ENCODE measurements at regions not wholly inside any gene's neighbourhood (a gene's known extent, or its start where the extent isn't known, plus 50 kb on each side); places are given as distances from the start of the nearest gene placed in this dataset.

DNA sequence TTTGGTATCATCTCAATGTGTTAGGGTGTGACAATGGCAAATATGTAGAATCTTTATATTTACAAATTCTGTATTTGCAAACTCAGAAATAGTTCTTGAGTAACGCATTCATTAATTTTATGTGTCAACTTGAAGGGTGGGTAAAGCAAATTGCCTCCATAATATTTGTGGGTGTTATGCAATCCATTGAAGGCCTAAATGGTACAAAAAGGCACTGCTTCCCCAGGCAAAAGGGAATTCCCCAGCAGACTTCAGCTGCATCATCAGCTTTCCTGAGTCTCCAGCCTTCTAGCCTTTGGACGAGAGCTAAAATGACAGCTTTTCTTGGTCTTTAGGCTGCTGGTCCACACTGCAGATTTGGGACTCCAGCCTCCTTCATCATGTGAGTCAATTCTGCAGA lies 292.2 kb upstream of the PCDH7 start:
- no peaks in the 10 kb centered on the region for H4K20me1 ChIP-seq (ENCODE audit: insufficient read depth, low read length)
- no peak for DNase-seq (ENCODE audit: insufficient read length, low spot score, missing footprints)
- no peaks in the 10 kb centered on the region for H3K79me2 ChIP-seq (ENCODE audit: insufficient read depth, low read length)
- no peak overlapping the region for H3K4me3 ChIP-seq (ENCODE audit: insufficient read depth, low read length)
- no peaks in the 10 kb centered on the region for H3K27me3 ChIP-seq (ENCODE audit: insufficient read depth, low read length)
- H3K36me3 ChIP-seq (ENCODE audit: insufficient read depth, low read length), result no peaks in the 10 kb centered on the region
- TF ChIP-seq, protein P1, sequence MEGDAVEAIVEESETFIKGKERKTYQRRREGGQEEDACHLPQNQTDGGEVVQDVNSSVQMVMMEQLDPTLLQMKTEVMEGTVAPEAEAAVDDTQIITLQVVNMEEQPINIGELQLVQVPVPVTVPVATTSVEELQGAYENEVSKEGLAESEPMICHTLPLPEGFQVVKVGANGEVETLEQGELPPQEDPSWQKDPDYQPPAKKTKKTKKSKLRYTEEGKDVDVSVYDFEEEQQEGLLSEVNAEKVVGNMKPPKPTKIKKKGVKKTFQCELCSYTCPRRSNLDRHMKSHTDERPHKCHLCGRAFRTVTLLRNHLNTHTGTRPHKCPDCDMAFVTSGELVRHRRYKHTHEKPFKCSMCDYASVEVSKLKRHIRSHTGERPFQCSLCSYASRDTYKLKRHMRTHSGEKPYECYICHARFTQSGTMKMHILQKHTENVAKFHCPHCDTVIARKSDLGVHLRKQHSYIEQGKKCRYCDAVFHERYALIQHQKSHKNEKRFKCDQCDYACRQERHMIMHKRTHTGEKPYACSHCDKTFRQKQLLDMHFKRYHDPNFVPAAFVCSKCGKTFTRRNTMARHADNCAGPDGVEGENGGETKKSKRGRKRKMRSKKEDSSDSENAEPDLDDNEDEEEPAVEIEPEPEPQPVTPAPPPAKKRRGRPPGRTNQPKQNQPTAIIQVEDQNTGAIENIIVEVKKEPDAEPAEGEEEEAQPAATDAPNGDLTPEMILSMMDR (IDR thresholded peaks at IDR 0.05; ENCODE audit: extremely low read depth, low read depth, low read length), result no peak
- H2AFZ ChIP-seq (ENCODE audit: low read length), result no peak overlapping the region
- H3K27ac ChIP-seq (ENCODE audit: low read depth, low read length), result no peak overlapping the region
- no peak overlapping the region for H3K4me2 ChIP-seq (ENCODE audit: insufficient read depth, low read length)
- H3K4me1 ChIP-seq (ENCODE audit: insufficient read depth, low read length), result no peaks in the 10 kb centered on the region
- no peaks in the 10 kb centered on the region for H3K9me3 ChIP-seq (ENCODE audit: low read depth, low read length)

DNA sequence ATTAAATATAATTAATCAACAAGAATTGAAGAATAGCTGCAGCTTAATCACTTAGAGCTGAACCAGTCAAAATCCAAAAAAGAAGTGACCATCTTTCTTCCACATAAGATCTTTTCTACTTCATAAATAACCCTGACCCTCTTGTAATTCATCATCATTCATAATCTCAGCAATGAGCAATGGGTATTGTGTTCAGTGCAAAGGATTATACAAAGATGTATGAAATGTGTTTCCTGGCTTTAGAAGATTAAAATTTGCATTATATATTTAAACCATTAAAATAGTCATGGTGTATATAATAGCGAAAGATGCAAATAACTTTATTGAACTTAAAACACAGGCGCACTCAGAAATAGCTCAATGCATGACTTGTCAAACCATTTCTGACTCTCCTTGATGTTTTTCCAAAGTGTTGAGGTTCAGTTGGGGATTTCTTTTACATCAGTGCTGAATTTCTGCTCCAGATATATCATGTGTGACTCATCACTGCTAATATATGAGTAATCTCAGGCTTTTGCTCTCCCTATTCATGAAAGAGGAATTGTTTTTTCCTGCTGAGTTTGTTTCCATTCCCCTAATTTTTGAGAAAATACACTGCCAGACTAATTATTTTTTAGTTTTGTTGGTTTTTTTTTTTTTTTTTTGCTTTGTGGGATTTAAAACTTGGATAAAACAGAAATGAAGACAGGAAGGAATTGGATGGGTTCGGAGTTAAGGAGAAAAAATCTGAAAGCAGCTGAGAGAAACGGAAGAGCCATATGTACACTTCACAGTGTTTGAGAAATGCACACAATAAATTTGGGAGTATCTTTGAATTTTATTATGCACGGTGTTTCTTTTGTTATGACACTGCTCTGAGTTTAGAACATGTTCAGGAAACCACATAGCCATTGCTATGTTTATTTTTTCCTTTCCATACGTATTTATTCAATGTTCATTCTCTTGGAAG lies 290.1 kb upstream of the PCDH7 start:
- H3K4me3 ChIP-seq (ENCODE audit: insufficient read depth, low read length), result no peak overlapping the region
- TF ChIP-seq, protein P1 (IDR thresholded peaks at IDR 0.05; ENCODE audit: extremely low read depth, low read depth, low read length), result no peak
- DNase-seq (ENCODE audit: insufficient read length, low spot score, missing footprints), result no peak
- H3K27ac ChIP-seq (ENCODE audit: low read depth, low read length), result no peak overlapping the region
- H3K36me3 ChIP-seq (ENCODE audit: insufficient read depth, low read length), result no peaks in the 10 kb centered on the region
- H3K27me3 ChIP-seq (ENCODE audit: insufficient read depth, low read length), result no peaks in the 10 kb centered on the region
- H2AFZ ChIP-seq (ENCODE audit: low read length), result no peak overlapping the region
- no peaks in the 10 kb centered on the region for H3K79me2 ChIP-seq (ENCODE audit: insufficient read depth, low read length)
- no peaks in the 10 kb centered on the region for H3K9me3 ChIP-seq (ENCODE audit: low read depth, low read length)
- H3K4me2 ChIP-seq (ENCODE audit: insufficient read depth, low read length), result no peak overlapping the region
- no peaks in the 10 kb centered on the region for H3K4me1 ChIP-seq (ENCODE audit: insufficient read depth, low read length)
- no peaks in the 10 kb centered on the region for H4K20me1 ChIP-seq (ENCODE audit: insufficient read depth, low read length)

DNA sequence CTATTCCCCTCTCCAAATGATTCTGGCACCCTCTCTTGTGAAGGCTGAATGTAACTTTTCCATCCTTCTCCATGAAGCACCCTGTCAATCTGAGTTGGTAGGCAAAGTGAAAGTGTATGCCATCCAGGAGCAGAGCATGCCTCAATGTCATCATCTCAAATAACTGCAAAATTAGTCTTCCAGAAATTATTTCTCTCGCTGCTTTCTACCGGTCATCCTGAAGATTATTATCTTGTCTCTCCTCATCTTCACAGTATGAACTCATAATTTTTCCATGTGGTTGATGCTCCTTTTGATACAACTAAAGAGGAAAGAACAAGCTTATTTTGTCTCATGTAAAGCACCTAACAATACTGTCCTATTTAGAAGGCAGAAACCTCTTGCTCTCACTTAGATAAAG lies 285.5 kb upstream of the PCDH7 start:
- no peaks in the 10 kb centered on the region for H3K79me2 ChIP-seq (ENCODE audit: insufficient read depth, low read length)
- no peak overlapping the region for H3K4me3 ChIP-seq (ENCODE audit: insufficient read depth, low read length)
- no peaks in the 10 kb centered on the region for H4K20me1 ChIP-seq (ENCODE audit: insufficient read depth, low read length)
- no peaks in the 10 kb centered on the region for H3K9me3 ChIP-seq (ENCODE audit: low read depth, low read length)
- H2AFZ ChIP-seq (ENCODE audit: low read length), result no peak overlapping the region
- no peak for DNase-seq (ENCODE audit: insufficient read length, low spot score, missing footprints)
- no peaks in the 10 kb centered on the region for H3K27me3 ChIP-seq (ENCODE audit: insufficient read depth, low read length)
- H3K4me2 ChIP-seq (ENCODE audit: insufficient read depth, low read length), result no peak overlapping the region
- H3K27ac ChIP-seq (ENCODE audit: low read depth, low read length), result no peak overlapping the region
- TF ChIP-seq, protein P1 (IDR thresholded peaks at IDR 0.05; ENCODE audit: extremely low read depth, low read depth, low read length), result no peak
- H3K36me3 ChIP-seq (ENCODE audit: insufficient read depth, low read length), result no peaks in the 10 kb centered on the region
- no peaks in the 10 kb centered on the region for H3K4me1 ChIP-seq (ENCODE audit: insufficient read depth, low read length)

DNA sequence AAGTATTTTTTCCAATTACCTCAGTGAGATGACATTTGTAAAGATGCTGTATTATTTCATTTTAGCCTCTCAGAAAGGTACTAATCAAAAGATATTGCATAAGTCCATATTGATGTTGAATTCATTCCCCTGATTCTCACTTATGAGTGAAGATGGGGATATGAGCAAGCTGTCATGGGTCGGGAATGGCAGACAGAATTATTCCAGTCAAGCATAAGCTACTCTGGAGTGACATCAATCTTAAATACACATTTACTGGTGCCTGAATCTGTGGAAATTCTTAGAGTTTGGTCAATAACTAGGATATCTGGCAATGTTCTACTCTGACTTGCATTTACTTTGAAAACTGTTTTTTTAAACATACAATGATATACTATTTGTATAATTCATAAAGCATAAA lies 283.8 kb upstream of the PCDH7 start:
- H4K20me1 ChIP-seq (ENCODE audit: insufficient read depth, low read length), result no peaks in the 10 kb centered on the region
- H3K4me1 ChIP-seq (ENCODE audit: insufficient read depth, low read length), result no peaks in the 10 kb centered on the region
- H3K79me2 ChIP-seq (ENCODE audit: insufficient read depth, low read length), result no peaks in the 10 kb centered on the region
- no peak overlapping the region for H2AFZ ChIP-seq (ENCODE audit: low read length)
- TF ChIP-seq, protein P1 (IDR thresholded peaks at IDR 0.05; ENCODE audit: extremely low read depth, low read depth, low read length), result no peak
- no peak overlapping the region for H3K4me3 ChIP-seq (ENCODE audit: insufficient read depth, low read length)
- no peak overlapping the region for H3K27ac ChIP-seq (ENCODE audit: low read depth, low read length)
- H3K9me3 ChIP-seq (ENCODE audit: low read depth, low read length), result peaks cover 3% of the 10 kb centered on the region
- no peaks in the 10 kb centered on the region for H3K36me3 ChIP-seq (ENCODE audit: insufficient read depth, low read length)
- H3K4me2 ChIP-seq (ENCODE audit: insufficient read depth, low read length), result no peak overlapping the region
- DNase-seq (ENCODE audit: insufficient read length, low spot score, missing footprints), result no peak
- H3K27me3 ChIP-seq (ENCODE audit: insufficient read depth, low read length), result no peaks in the 10 kb centered on the region
